Muscle of leg (tissue), 3 donors: ENCODE measurements at regions not wholly inside any gene's neighbourhood (a gene's known extent, or its start where the extent isn't known, plus 50 kb on each side); places are given as distances from the start of the nearest gene placed in this dataset.
"Not testable (repeated sequence)": the region's sequence is repeated elsewhere in the genome, so short reads cannot be mapped to it uniquely, and the experiment has no call there.

Source experiments
- DNase-seq: peaks from one replicate; pipeline ENCODE4 v3.0.0; 2013
- H3K27ac ChIP-seq: one replicate; pipeline ENCODE4 v1.5.1; 2013; ENCODE audit warnings: mild to moderate bottlenecking, low read length, control low read depth
- H3K27me3 ChIP-seq: one replicate; pipeline ENCODE4 v1.6.1; 2013; ENCODE audit warnings: low read length; ENCODE audit not compliant: control insufficient read depth, insufficient read depth
- H3K36me3 ChIP-seq: one replicate; pipeline ENCODE4 v1.6.1; 2013; ENCODE audit warnings: low read length; ENCODE audit not compliant: control insufficient read depth, insufficient read depth
- H3K4me1 ChIP-seq: one replicate; pipeline ENCODE4 v1.6.1; 2013; ENCODE audit warnings: low read length; ENCODE audit not compliant: control insufficient read depth, insufficient read depth
- H3K4me3 ChIP-seq: one replicate; pipeline ENCODE4 v1.5.1; 2013; ENCODE audit warnings: low read length, control low read depth
- H3K9me3 ChIP-seq: replicated peaks from 2 replicates; pipeline ENCODE4 v1.6.1; 2013; ENCODE audit warnings: low read depth, low read length; ENCODE audit not compliant: control insufficient read depth
- WGBS: methylation state at CpG from one replicate; pipeline ENCODE4 v1.1.5; 2013; ENCODE audit warnings: missing lambda C conversion rate; ENCODE audit not compliant: insufficient coverage; 5-methylcytosine and 5-hydroxymethylcytosine counted together

DNA sequence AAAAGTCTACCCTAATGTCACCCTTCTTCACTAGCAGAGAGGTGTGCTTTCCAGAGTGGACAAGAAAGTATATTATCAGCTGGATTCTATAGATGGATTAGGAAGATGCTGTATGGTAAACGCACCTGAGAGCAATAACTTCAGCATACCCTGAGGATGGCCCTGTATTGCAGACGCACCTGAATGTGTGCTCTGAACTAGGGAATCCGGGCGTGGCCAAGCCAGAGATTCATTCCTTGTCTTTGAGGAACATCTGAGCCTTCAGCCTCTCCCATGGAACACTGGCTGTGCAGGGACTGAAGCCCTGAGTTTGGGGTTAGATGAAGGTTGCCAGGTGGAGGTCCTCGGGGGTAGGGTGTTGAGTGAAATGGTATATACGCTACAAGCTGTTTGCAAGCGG, 66.2 kb upstream of the NFE2L3 start:
- DNase-seq: no peak
- Histone ChIP-seq H3K9me3 (no peaks in the 10 kb centered on the region), H3K4me3 (no peak overlapping the region), H3K27ac (no peak overlapping the region), H3K4me1 (no peaks in the 10 kb centered on the region), H3K27me3 (peaks cover 3% of the 10 kb centered on the region), H3K36me3 (no peaks in the 10 kb centered on the region)
- 97% methylated on average over 3 of the region's 7 CpGs for WGBS

DNA sequence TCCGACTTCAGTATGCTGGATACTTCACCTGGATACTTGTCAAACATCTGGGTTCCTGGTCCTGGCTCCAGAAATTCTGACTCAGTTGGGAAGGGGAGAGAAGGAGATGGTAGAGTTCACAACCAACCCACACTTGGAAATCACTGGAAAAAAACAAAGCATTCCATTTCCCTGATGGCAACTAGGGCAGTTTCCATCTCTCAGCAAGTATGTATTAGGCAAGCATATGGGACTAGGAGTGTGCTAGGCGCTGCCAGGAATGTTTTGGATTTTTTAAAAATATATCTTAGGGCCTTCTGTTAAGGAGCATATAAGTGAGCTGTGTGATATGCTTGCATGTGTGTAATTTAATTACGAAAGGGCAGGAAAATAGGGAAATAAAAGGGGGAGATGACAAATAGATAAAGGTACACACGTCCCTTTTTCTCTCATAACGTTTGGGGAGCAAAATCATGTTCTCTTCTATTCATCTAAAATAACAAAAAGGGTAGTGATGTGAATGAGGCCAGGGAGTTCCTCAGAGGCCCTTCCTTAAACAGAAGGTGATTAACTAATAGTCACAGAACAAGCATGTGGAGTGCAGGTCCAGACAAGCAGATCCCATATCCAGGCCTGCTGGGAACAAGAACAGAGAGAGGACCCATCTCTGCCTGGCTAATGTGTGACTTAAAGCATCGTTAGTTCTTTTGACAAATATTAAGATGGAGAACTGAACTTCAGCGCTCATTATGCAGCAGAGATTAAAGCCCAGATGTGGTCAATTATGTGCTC, 64.5 kb upstream of the NFE2L3 start:
- Histone ChIP-seq H3K9me3 (no peaks in the 10 kb centered on the region), H3K36me3 (no peaks in the 10 kb centered on the region), H3K4me3 (no peak overlapping the region), H3K27ac (no peak overlapping the region), H3K4me1 (no peaks in the 10 kb centered on the region), H3K27me3 (no peaks in the 10 kb centered on the region)
- WGBS: 56% methylated on average over 2 of the region's 7 CpGs
- peak; percentile 37 for DNase-seq

DNA sequence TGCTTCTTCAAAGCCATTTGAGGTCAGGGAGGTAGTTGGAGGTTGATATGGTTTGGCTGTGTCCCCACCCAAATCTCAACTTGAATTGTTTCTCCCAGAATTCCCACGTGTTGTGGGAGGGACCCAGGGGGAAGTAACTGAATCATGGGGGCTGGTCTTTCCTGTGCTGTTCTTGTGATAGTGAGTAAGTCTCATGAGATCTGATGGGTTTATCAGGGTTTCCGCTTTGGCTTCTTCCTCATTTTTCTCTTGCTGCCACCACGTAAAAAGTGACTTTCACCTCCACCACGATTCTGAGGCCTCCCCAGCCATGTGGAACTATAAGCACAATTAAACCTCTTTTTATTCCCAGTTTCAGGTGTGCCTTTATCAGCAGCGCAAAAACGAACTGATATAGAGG, 62.5 kb upstream of the NFE2L3 start:
- H3K36me3 ChIP-seq, H3K27ac ChIP-seq, H3K4me3 ChIP-seq, H3K27me3 ChIP-seq, H3K9me3 ChIP-seq, DNase-seq, H3K4me1 ChIP-seq: not testable (repeated sequence)
- WGBS: 100% methylated on average over 1 of the region's 6 CpGs

DNA sequence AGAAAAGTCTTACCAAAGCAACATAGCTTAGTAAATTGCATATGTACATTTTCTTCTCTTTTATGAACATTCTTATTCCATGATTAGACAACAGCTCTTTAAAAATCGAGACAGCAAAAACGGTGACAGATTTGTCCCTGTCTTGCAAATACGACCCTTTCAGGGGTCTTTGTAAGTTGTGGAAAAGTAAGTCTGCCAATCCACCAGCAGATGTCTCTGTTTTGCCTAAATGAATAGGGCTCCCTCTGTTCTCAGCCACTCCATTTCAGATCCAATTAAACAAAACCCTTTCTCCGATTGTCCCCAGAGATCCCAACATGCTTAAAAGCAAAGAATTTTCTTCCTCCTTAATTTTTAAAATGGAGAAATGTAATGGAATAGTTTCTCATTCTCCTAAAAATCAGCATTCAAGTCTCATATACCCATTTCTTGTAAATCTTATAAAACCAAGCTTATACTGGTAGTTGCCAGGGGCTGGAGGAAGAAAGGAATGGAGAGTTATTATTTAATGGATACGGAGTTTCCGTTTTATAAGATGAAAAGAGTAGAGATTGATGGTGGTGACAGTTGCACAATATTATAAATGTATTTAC, 61.0 kb upstream of the NFE2L3 start:
- no peak overlapping the region for H3K4me3 ChIP-seq
- WGBS: no CpG with 5 or more reads among the region's 6 CpGs
- H3K4me1 ChIP-seq: no peaks in the 10 kb centered on the region
- no peak overlapping the region for H3K27ac ChIP-seq
- no peaks in the 10 kb centered on the region for H3K27me3 ChIP-seq
- DNase-seq: peak; percentile 76
- no peaks in the 10 kb centered on the region for H3K9me3 ChIP-seq
- H3K36me3 ChIP-seq: no peaks in the 10 kb centered on the region

DNA sequence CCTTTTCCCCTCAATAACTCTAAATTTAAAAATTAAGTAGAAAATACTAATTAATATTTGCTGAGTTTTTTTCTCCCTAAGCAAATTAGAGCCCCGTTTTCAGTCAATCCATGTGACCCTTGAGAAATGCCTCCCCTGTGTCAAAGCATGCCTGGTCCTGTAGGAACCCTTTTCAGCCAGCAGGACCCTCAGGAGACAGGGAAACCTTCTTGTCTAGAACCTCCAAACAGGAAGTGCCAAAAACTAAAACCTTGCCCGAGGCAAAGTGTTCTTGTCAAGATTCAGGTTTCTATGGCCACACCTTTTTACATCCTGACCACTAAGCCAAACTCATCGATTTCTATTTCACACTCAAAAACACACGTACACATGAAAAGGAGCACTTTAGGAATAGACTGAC, 60.1 kb upstream of the NFE2L3 start:
- Histone ChIP-seq H3K9me3 (no peaks in the 10 kb centered on the region), H3K4me3 (no peak overlapping the region), H3K27ac (no peak overlapping the region), H3K36me3 (no peaks in the 10 kb centered on the region), H3K27me3 (no peaks in the 10 kb centered on the region), H3K4me1 (no peaks in the 10 kb centered on the region)
- DNase-seq: no peak
- 44% methylated on average over 3 of the region's 4 CpGs for WGBS

DNA sequence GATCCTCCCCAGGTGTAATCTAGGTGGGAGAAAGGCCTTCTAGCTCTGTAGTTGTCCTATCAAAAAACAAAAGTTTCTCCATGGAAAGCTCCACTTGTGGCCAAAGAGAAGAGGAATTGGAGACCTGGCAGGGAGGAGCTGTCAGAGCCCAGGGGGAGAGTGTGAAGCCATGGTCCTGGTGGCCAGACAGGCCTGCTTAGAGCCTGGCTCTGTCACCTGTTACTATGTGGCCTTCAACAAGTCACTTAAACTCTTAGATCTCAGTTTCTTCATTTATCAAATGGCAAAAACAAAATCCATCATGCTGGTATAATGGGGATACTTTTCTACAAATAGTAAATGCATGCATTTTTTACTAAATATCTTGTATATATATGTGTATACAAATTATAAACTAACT, 59.0 kb upstream of the NFE2L3 start:
- no peaks in the 10 kb centered on the region for H3K27me3 ChIP-seq
- no peaks in the 10 kb centered on the region for H3K4me1 ChIP-seq
- H3K27ac ChIP-seq: no peak overlapping the region
- H3K9me3 ChIP-seq: no peaks in the 10 kb centered on the region
- H3K36me3 ChIP-seq: no peaks in the 10 kb centered on the region
- no peak overlapping the region for H3K4me3 ChIP-seq
- DNase-seq: no peak

DNA sequence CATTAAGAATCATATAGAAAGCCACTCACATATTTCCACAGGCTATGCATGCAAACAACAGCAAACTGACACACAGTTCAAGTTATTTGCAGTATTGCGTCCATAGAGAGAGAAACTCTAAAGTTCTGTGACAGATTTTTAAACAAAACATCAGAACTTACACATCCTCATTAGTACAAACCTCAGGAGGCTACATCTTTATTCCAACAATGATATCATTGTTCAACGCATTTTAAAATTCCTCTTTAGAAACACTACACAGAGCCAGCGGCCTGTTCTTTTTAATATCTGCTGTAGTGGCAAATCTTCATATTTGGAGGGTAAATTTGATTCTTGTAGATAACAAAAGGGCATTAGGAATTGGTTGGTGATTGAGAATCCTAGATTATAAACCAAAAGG, 55.9 kb upstream of the NFE2L3 start:
- Histone ChIP-seq H3K4me1 (no peaks in the 10 kb centered on the region), H3K9me3 (no peaks in the 10 kb centered on the region), H3K27ac (no peak overlapping the region), H3K27me3 (no peaks in the 10 kb centered on the region), H3K36me3 (no peaks in the 10 kb centered on the region), H3K4me3 (no peak overlapping the region)
- DNase-seq: peak; percentile 38
- WGBS: no CpG with 5 or more reads among the region's 3 CpGs

- no peaks in the 10 kb centered on the region for H3K36me3 ChIP-seq
- WGBS: 85% methylated on average over 4 of the region's 7 CpGs
- no peaks in the 10 kb centered on the region for H3K9me3 ChIP-seq
- no peak for DNase-seq
- H3K4me1 ChIP-seq: peaks cover 5% of the 10 kb centered on the region
- no peak overlapping the region for H3K27ac ChIP-seq
- H3K27me3 ChIP-seq: no peaks in the 10 kb centered on the region
- no peak overlapping the region for H3K4me3 ChIP-seq
Observed at GRCh38 chr7:26097837-26098668, 53.9 kb upstream of the NFE2L3 start.

DNA sequence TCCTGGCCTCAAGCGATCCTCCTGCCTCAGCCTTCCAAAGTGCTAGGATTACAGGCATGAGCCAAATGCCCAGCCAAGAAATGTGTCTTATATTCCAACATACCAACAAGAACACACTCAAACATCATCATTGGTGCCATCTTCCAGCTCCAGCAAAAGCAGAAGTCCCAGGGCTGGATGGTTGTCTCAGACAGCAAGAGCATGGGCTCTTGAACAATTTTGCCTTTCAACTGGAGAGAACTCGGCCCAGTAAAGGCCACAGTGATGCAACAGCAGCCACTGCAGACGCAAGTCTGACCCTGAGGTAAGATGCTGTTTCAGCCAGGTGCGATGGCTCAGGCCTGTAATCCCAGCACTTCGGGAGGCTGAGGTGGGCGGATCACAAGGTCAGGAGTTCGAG, 52.8 kb upstream of the NFE2L3 start:
- H3K36me3 ChIP-seq: no peaks in the 10 kb centered on the region
- H3K27me3 ChIP-seq: no peaks in the 10 kb centered on the region
- H3K27ac ChIP-seq: no peak overlapping the region
- no peak overlapping the region for H3K4me3 ChIP-seq
- H3K9me3 ChIP-seq: no peaks in the 10 kb centered on the region
- 85% methylated on average over 3 of the region's 7 CpGs for WGBS
- DNase-seq: no peak
- H3K4me1 ChIP-seq: peaks cover 5% of the 10 kb centered on the region
